Tibial nerve (tissue), 4 donors: ENCODE measurements at regions not wholly inside any gene's neighbourhood (a gene's known extent, or its start where the extent isn't known, plus 50 kb on each side); places are given as distances from the start of the nearest gene placed in this dataset.

Experiments used
- DNase-seq, 2 donors: peaks; one replicate each; pipeline ENCODE4 v3.0.0-alpha.2; 2019; ENCODE audit warnings: low spot score in 2 of 2
- H3K27ac ChIP-seq, 4 donors: fragments of 200-600 bp; sonication (generic) in 3 of 4; one replicate each; pipeline ENCODE4 v1.5.1; 2017 to 2019; ENCODE audit warnings: mild to moderate bottlenecking in 1 of 4
- H3K27me3 ChIP-seq, 2 donors: fragments of 200-600 bp; sonication (generic) in 1 of 2; one replicate each; pipeline versions ENCODE4 v1.5.1 to v1.6.0; 2017 to 2019
- H3K36me3 ChIP-seq, 3 donors: fragments of 200-600 bp; sonication (generic); one replicate each; pipeline ENCODE4 v1.5.1; 2018 to 2019
- H3K4me1 ChIP-seq, 4 donors: fragments of 200-600 bp; sonication (generic) in 3 of 4; one replicate each; pipeline ENCODE4 v1.5.1; 2017 to 2019
- H3K4me3 ChIP-seq, 4 donors: fragments of 200-600 bp; sonication (generic) in 3 of 4; one replicate each; pipeline ENCODE4 v1.5.1; 2017 to 2019; ENCODE audit warnings: mild to moderate bottlenecking in 1 of 4, moderate library complexity in 1 of 4
- H3K9me3 ChIP-seq, 4 donors: fragments of 200-600 bp; sonication (generic) in 3 of 4; one replicate each; pipeline ENCODE4 v1.5.1; 2017 to 2019
- EP300 ChIP-seq, 2 donors: sonication (generic); formaldehyde crosslinking; IDR thresholded peaks; one replicate each; pipeline ENCODE4 v1.6.1; 2017; ENCODE audit warnings: antibody characterized with exemption in 2 of 2, mild to moderate bottlenecking in 1 of 2
- POLR2A ChIP-seq, 2 donors: fragments of 450-650 bp; IDR thresholded peaks; one replicate each; pipeline ENCODE4 v1.6.1; 2017; ENCODE audit warnings: antibody characterized with exemption in 2 of 2, mild to moderate bottlenecking in 2 of 2, moderate library complexity in 2 of 2
- WGBS, 2 donors: methylation state at CpG; one replicate each; pipeline ENCODE4 v1.1.5; 2018; 5-methylcytosine and 5-hydroxymethylcytosine counted together
- TF ChIP-seq, protein P1 (sequence below), 5 experiments: fragments of 200-600 bp in 3 of 5; fragments of 450-650 bp in 2 of 5; sonication (generic) in 3 of 5; IDR thresholded peaks; one replicate each; pipeline ENCODE4 v1.5.1; 2016 to 2019; ENCODE audit warnings: antibody characterized with exemption in 5 of 5, mild to moderate bottlenecking in 3 of 5, moderate library complexity in 2 of 5

DNA sequence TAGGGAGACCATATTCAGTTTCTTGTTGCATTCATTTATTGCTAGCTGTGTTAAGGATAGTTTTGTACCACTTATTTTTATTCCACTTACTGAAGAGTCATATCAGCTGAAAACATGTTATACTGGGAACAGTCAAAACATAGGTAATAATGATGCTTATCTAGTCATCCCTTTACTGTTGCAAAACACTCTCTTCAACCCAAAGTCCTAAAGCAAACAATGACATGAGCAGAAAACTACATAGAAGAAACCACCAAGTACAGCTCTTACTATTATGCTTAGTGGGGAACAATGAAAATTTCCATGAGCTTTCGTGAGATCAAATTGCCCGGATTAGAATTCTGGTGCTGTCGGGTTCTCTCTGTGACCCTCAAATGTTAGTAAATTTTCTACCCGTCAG, 681.4 kb downstream of the NR2F1-AS1 start:
- 81 to 89% methylated on average over 4 of the region's 4 CpGs for WGBS, 2 donors
- no peak overlapping the region for H3K4me3 ChIP-seq

DNA sequence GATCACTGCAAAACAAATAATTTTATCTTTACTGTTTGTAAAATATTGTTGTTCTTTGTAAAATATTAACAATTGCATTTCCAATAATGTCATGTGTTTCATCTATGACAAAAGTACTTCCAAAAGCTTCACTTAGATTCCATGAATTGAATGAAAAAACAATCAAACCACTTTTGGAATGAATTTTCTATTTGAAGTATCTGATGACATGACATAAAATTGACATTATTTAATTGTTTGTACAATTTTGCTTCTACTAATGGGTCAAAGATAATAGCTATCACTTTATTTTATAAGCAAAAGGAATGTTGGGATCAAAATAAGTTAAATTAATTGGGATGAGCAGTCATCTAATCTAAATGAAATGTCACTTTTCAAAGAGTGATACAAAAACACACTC, 684.3 kb downstream of the NR2F1-AS1 start:
- no peaks in the 10 kb centered on the region for H3K4me1 ChIP-seq
- no peak overlapping the region for H3K4me3 ChIP-seq
- H3K9me3 ChIP-seq = no peaks in the 10 kb centered on the region
- no peaks in the 10 kb centered on the region for H3K36me3 ChIP-seq
- no peak overlapping the region for H3K27ac ChIP-seq
- no peak for DNase-seq
- no peak for TF ChIP-seq EP300 (IDR thresholded peaks at IDR 0.05)
- TF ChIP-seq, protein P1, sequence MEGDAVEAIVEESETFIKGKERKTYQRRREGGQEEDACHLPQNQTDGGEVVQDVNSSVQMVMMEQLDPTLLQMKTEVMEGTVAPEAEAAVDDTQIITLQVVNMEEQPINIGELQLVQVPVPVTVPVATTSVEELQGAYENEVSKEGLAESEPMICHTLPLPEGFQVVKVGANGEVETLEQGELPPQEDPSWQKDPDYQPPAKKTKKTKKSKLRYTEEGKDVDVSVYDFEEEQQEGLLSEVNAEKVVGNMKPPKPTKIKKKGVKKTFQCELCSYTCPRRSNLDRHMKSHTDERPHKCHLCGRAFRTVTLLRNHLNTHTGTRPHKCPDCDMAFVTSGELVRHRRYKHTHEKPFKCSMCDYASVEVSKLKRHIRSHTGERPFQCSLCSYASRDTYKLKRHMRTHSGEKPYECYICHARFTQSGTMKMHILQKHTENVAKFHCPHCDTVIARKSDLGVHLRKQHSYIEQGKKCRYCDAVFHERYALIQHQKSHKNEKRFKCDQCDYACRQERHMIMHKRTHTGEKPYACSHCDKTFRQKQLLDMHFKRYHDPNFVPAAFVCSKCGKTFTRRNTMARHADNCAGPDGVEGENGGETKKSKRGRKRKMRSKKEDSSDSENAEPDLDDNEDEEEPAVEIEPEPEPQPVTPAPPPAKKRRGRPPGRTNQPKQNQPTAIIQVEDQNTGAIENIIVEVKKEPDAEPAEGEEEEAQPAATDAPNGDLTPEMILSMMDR (IDR thresholded peaks at IDR 0.05) = no peak
- no peak for TF ChIP-seq POLR2A (IDR thresholded peaks at IDR 0.05)
- no peaks in the 10 kb centered on the region for H3K27me3 ChIP-seq

More for the DNA sequence above, 681.4 kb downstream of the NR2F1-AS1 start:
- H3K27ac ChIP-seq = no peak overlapping the region
- no peaks in the 10 kb centered on the region for H3K9me3 ChIP-seq
- H3K27me3 ChIP-seq = no peaks in the 10 kb centered on the region
- no peak for DNase-seq
- TF ChIP-seq POLR2A (IDR thresholded peaks at IDR 0.05) (no peak), EP300 (IDR thresholded peaks at IDR 0.05) (no peak)
- TF ChIP-seq, protein P1 (IDR thresholded peaks at IDR 0.05) = no peak
- no peaks in the 10 kb centered on the region for H3K36me3 ChIP-seq
- peaks cover 0 to 7% (median 0%) of the 10 kb centered on the region in 4 donors for H3K4me1 ChIP-seq

DNA sequence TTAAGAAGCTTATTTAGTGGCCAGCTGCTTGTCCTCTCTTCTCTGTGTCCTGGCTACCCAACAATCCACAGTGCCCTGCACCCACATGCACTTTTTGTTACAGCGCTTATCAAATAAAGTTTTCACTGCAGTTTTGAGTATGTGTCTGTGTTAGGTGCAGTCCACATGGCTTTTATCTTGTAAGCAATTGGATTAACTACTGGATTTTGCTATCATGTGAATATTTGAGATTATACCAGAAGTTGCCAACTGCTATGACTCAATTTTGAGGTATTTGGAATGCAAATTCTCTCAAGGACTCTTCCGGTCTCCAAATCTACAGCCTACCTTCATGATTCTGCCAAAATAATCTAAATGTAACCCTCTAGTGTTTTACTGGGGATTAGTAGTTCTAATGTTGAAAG, 690.2 kb downstream of the NR2F1-AS1 start:
- DNase-seq = no peak
- no peaks in the 10 kb centered on the region for H3K27me3 ChIP-seq
- no peak for TF ChIP-seq EP300 (IDR thresholded peaks at IDR 0.05)
- no peak for TF ChIP-seq POLR2A (IDR thresholded peaks at IDR 0.05)
- TF ChIP-seq, protein P1 (IDR thresholded peaks at IDR 0.05) = no peak
- H3K27ac ChIP-seq = no peak overlapping the region
- H3K36me3 ChIP-seq = no peaks in the 10 kb centered on the region
- H3K4me1 ChIP-seq = peaks cover 0 to 5% (median 0%) of the 10 kb centered on the region in 4 donors
- WGBS, 2 donors = 72 to 76% methylated on average over 2 of the region's 2 CpGs
- no peak overlapping the region for H3K4me3 ChIP-seq
- no peaks in the 10 kb centered on the region for H3K9me3 ChIP-seq

DNA sequence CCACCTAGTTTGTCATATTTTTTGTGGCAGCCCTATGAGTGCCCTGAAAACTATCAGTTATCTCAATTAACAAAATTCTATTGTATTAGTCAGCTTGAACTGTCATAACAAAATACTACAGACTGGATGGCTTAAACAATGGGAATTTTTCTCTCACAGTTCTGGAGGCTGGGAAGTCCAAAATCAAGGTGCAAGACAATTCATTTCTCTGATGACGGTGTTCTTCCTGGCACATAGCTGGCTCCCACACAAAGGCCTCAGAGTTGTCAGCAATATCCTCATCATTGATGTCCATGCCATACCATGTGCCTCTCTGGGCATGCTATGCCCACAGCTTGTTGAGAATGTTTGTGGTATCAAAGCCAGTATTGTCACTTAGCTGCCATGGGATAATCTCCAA, 691.9 kb downstream of the NR2F1-AS1 start:
- H3K36me3 ChIP-seq = no peaks in the 10 kb centered on the region
- H3K4me1 ChIP-seq = peaks cover 0 to 5% (median 0%) of the 10 kb centered on the region in 4 donors
- TF ChIP-seq POLR2A (IDR thresholded peaks at IDR 0.05) (no peak), EP300 (IDR thresholded peaks at IDR 0.05) (no peak)
- TF ChIP-seq, protein P1 (IDR thresholded peaks at IDR 0.05) = no peak
- no peaks in the 10 kb centered on the region for H3K27me3 ChIP-seq
- no peak overlapping the region for H3K27ac ChIP-seq
- no peak overlapping the region for H3K4me3 ChIP-seq
- no peak for DNase-seq
- H3K9me3 ChIP-seq = no peaks in the 10 kb centered on the region
- 93 to 95% methylated on average over 1 of the region's 1 CpG for WGBS, 2 donors

DNA sequence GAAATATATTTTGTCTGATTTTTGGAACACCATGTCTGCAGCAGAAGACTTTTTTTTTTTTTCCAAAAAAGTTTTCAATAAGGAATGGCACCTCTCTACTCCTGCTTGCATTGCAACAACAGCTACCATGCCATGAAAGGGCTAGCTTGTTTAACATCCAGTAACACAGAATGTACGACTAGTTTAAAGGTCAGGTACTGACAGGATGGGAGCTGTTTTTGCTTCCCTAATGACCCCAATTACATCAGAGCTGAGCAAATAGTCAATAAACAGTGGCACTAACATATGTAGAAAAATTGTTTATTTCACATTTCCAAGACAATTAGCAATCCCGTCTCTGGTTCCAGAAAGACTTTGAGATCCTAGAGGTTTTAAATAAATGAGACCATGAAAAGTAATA, 693.8 kb downstream of the NR2F1-AS1 start:
- no peak overlapping the region for H3K4me3 ChIP-seq
- H3K9me3 ChIP-seq = no peaks in the 10 kb centered on the region
- TF ChIP-seq EP300 (IDR thresholded peaks at IDR 0.05) = no peak
- WGBS, 2 donors = 30 to 36% methylated on average over 2 of the region's 2 CpGs
- no peak for DNase-seq
- H3K27ac ChIP-seq = no peak overlapping the region
- no peaks in the 10 kb centered on the region for H3K27me3 ChIP-seq
- H3K36me3 ChIP-seq = no peaks in the 10 kb centered on the region
- peaks cover 0 to 5% (median 0%) of the 10 kb centered on the region in 4 donors for H3K4me1 ChIP-seq

DNA sequence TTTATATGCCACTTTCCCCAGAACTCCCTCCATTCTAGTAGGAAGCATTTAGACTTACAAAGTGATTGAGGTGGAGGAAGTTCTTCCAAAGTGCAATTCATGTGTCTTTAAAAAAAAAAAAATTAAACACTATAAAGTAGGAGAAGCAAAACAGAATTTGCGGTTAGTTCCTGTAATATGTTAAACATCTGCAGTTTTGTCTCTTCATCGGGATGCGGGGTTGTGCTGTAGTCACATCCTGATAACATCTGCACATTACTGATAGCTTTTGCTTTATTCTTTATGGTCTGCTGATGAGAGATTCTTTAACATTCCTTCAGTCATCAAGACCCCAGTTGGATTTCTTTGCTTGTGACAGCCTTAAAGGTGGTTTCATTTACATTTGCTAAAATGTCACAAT, 694.3 kb downstream of the NR2F1-AS1 start:
- Histone ChIP-seq H3K9me3 (no peaks in the 10 kb centered on the region), H3K36me3 (no peaks in the 10 kb centered on the region), H3K4me1 (peaks cover 0 to 5% (median 0%) of the 10 kb centered on the region in 4 donors), H3K4me3 (no peak overlapping the region), H3K27ac (no peak overlapping the region), H3K27me3 (no peaks in the 10 kb centered on the region)
- DNase-seq = no peak
- TF ChIP-seq, protein P1 (IDR thresholded peaks at IDR 0.05) = no peak
- no peak for TF ChIP-seq EP300 (IDR thresholded peaks at IDR 0.05)
- no peak for TF ChIP-seq POLR2A (IDR thresholded peaks at IDR 0.05)
- 53 to 59% methylated on average over 3 of the region's 3 CpGs for WGBS, 2 donors
